ENCODE measurements at regions not wholly inside any gene's neighbourhood (a gene's known extent, or its start where the extent isn't known, plus 50 kb on each side); places are given as distances from the start of the nearest gene placed in this dataset.

GRCh38 chr2:57806449-57806968 is 240.1 kb upstream of the VRK2 start:
- no peaks in the 10 kb centered on the region for H3K36me3 Mint-ChIP-seq (ENCODE audit: insufficient read depth, unreplicated experiment)
- BruUV-seq (replicated peaks): no TSS peak
- H3K27ac Mint-ChIP-seq (ENCODE audit: unreplicated experiment): no peak overlapping the region
- no peak for TF ChIP-seq CTCF (IDR thresholded peaks at IDR 0.05; ENCODE audit: unreplicated experiment)
- intact Hi-C loops (cut with micrococcal nuclease; ENCODE audit: unreplicated experiment): no loop called here
- CTCF ChIA-PET: no interaction called here
- DNase-seq: no peak
- H3K9me3 Mint-ChIP-seq (ENCODE audit: low read depth, unreplicated experiment): no peaks in the 10 kb centered on the region
- no peaks in the 10 kb centered on the region for H3K27me3 Mint-ChIP-seq (ENCODE audit: unreplicated experiment)
- H3K4me3 Mint-ChIP-seq (ENCODE audit: low read depth, unreplicated experiment): no peak overlapping the region
- H3K4me1 Mint-ChIP-seq (ENCODE audit: low read depth, unreplicated experiment): no peaks in the 10 kb centered on the region

GRCh38 chr2:57809230-57809629 is 237.4 kb upstream of the VRK2 start:
- no peaks in the 10 kb centered on the region for H3K9me3 Mint-ChIP-seq (ENCODE audit: low read depth, unreplicated experiment)
- intact Hi-C loops (cut with micrococcal nuclease; ENCODE audit: unreplicated experiment): no loop called here
- CTCF ChIA-PET: no interaction called here
- no peaks in the 10 kb centered on the region for H3K4me1 Mint-ChIP-seq (ENCODE audit: low read depth, unreplicated experiment)
- H3K36me3 Mint-ChIP-seq (ENCODE audit: insufficient read depth, unreplicated experiment): no peaks in the 10 kb centered on the region
- no peak for TF ChIP-seq CTCF (IDR thresholded peaks at IDR 0.05; ENCODE audit: unreplicated experiment)
- no peak overlapping the region for H3K27ac Mint-ChIP-seq (ENCODE audit: unreplicated experiment)
- no peak for DNase-seq
- H3K27me3 Mint-ChIP-seq (ENCODE audit: unreplicated experiment): no peaks in the 10 kb centered on the region
- BruUV-seq (replicated peaks): no TSS peak
- H3K4me3 Mint-ChIP-seq (ENCODE audit: low read depth, unreplicated experiment): no peak overlapping the region

- no TSS peak for BruUV-seq (replicated peaks)
- no peak for DNase-seq
These were observed 225.5 kb upstream of the VRK2 start for GRCh38 chr2:57821088-57821487.

GRCh38 chr2:57828221-57828620 is 218.4 kb upstream of the VRK2 start:
- no peaks in the 10 kb centered on the region for H3K36me3 Mint-ChIP-seq (ENCODE audit: insufficient read depth, unreplicated experiment)
- no TSS peak for BruUV-seq (replicated peaks)
- CTCF ChIA-PET: interaction anchor here (0.6 to 0.7 kb wide), 2 partner anchors 16 to 790 kb away, joined by 3 to 5 read pairs; no protein-coding TSS in a partner anchor
- no peaks in the 10 kb centered on the region for H3K27me3 Mint-ChIP-seq (ENCODE audit: unreplicated experiment)
- peaks cover 14% of the 10 kb centered on the region for H3K9me3 Mint-ChIP-seq (ENCODE audit: low read depth, unreplicated experiment)
- no peak for TF ChIP-seq CTCF (IDR thresholded peaks at IDR 0.05; ENCODE audit: unreplicated experiment)
- no peak overlapping the region for H3K4me3 Mint-ChIP-seq (ENCODE audit: low read depth, unreplicated experiment)
- intact Hi-C loops (cut with micrococcal nuclease; ENCODE audit: unreplicated experiment): no loop called here
- H3K4me1 Mint-ChIP-seq (ENCODE audit: low read depth, unreplicated experiment): no peaks in the 10 kb centered on the region
- H3K27ac Mint-ChIP-seq (ENCODE audit: unreplicated experiment): no peak overlapping the region
- no peak for DNase-seq

More at GRCh38 chr2:57821088-57821487, 225.5 kb upstream of the VRK2 start:
- intact Hi-C loops (cut with micrococcal nuclease; ENCODE audit: unreplicated experiment): no loop called here
- H3K4me3 Mint-ChIP-seq (ENCODE audit: low read depth, unreplicated experiment): no peak overlapping the region
- no peak for TF ChIP-seq CTCF (IDR thresholded peaks at IDR 0.05; ENCODE audit: unreplicated experiment)
- H3K4me1 Mint-ChIP-seq (ENCODE audit: low read depth, unreplicated experiment): peaks cover 6% of the 10 kb centered on the region
- H3K27ac Mint-ChIP-seq (ENCODE audit: unreplicated experiment): no peak overlapping the region
- CTCF ChIA-PET: no interaction called here
- no peaks in the 10 kb centered on the region for H3K36me3 Mint-ChIP-seq (ENCODE audit: insufficient read depth, unreplicated experiment)
- H3K27me3 Mint-ChIP-seq (ENCODE audit: unreplicated experiment): no peaks in the 10 kb centered on the region
- peaks cover 4% of the 10 kb centered on the region for H3K9me3 Mint-ChIP-seq (ENCODE audit: low read depth, unreplicated experiment)

All from Calu3 (cell line).